HG03520 (cell line): ENCODE measurements at regions not wholly inside any gene's neighbourhood (a gene's known extent, or its start where the extent isn't known, plus 50 kb on each side); places are given as distances from the start of the nearest gene placed in this dataset.

Experiments used
- ATAC-seq: cut with Tn5 transposase; IDR thresholded peaks from one replicate; pipeline ENCODE4 v1.9.1; 2021; ENCODE audit warnings: mild to moderate bottlenecking, moderate library complexity; ENCODE audit not compliant: unreplicated experiment

DNA sequence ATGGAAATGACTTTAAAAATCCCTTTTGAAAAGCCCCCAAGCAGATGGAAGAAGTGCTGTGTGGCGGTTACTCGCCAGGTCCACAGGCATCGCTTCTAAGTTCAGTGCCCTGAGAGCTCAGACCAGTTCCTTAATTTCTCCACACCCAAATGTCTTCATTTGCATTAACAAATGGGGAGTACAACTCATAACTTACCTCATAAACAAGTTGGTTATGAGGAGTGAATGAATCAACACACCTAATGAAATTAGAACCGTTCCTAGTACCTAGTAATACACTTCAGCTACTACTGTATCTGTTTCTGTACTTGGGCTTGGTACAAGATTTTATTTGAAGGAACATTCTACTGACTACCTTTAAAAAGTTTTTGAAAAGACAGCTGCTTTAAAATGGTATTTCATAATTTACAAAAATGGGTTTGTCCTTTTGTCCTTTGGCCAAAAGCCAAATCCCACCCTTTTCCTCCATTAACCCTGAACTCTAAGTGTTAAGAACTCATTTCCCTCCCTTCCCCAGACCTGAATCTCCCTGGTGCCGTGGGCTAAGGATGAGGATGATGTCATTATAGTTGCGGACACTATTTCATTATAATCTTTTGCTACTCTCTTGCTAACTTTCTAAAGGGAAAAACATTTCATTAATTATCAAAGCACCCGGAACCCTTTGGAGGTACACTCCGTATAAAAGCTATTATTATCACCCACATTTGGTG lies 221.5 kb upstream of the CELF2 start:
- no peak for ATAC-seq

DNA sequence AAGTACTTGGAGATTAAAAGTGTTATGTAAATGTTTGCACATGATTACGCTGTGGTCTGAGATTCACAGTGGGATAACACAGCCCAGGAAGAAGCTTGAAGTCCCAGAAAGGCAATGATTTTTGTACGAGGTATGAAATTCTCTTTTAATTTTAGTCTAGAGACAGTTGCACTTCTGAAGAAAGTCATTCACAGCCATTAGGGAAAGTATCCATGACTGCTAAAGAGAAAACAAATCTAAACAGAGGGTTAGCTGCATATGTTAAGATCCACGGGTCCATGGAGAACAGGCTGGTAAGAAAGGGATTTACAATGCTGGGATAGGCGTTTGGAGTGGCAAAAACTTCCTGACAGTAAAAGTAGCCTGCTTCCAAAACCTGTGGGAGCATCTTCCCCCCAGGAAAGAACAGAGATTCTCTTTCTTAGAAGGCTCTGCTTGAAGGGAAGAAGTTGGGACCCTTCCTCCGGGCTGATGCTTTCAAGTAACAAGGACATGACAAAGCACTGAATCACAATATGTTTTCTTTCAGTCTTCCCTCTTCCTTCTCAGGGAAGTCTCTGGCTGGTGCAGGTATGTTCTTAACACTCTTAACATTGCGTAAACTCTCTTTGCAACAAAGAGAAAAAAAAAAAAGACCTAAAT lies 220.8 kb upstream of the CELF2 start:
- ATAC-seq, result no peak

DNA sequence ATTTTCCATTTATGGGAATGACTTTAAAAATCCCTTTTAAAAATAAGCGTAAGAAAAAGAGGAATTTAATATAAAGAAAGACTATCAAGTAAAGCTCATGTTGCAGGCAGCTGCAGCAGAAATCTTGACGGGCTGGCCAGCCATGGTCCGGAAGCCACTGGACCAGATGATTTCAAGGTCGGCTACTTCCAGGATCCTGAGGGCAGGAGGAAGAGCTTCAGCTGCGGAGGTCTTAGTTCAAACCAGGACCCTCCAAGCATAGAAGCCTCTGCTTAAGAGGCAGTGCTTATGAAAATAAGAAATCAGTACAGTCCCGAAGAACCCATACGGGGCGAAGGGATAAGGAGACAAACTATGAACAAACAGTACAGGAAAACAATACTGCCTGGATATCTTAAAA lies 220.2 kb upstream of the CELF2 start:
- ATAC-seq, result no peak

DNA sequence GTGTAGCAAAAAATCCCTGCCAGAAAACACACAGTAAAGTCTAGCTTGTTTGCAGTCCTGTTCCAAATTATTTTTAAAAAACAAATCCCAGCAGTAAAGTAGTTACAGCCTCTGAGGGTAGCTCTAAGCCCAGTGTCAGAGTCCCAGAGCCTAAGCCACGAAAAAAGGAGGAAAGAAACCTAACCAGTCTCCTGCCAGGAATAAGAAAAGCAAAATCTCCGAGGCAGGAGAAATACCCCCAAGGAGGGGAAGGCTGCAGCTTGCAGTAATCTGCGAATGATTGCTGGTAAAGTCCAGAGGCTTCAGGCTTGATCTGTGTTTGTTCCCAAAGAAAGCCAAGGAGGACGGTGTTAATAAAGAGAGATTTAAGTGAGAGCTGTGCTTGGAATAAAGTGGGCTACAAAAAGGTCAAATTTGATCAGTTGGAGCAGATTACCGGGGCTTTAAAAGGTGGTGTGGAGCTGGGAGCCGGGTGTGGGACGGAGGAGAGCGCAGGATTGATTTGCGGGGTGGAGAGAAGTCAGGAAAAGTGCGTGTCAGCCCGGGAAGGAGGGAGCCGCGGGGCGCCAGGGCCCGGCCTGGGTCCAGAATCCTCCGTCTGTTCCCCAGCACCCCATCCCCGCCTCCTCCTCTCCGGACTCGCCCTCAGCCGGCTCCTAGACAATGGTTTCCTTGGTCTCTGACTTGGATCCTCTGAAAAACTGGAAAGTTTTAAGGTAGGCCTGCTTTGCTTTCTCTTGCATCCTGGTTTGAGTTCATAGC lies 219.4 kb upstream of the CELF2 start:
- no peak for ATAC-seq

DNA sequence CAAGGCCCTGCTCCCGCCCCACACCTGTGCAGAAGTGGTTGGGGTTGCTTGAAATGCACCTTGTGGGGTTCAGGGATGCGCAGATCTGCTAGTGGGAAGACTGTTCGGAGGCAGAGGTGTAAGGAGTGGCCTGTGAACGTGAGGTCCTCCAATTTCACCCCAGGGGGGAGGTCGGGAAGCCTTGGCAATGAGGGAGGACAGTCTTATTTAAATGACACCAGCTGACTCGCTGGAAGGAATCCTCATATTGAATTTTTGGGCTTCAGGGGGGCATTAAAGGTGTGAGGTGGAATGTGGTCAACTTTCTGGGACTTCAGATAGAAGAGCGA lies 218.8 kb upstream of the CELF2 start:
- ATAC-seq, result no peak

DNA sequence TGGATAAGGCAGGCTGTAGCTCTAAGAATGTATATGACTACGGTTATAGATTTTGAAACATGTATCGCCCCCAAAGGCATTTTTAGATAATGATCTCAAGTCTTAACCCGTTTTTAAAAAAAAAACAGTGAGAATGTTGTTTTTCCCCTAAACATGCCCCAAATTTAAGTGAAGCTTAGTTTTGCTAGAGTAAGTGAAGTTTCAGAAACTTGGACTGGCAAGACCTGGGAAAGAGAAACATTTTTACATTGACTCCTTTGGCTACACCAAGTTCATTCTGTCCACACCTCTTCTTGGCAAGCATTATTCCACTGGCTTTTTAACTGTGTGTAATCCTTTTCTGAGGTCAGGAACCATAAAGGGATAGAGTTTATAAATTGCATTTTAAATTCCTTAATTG lies 216.7 kb upstream of the CELF2 start:
- ATAC-seq, result no peak

DNA sequence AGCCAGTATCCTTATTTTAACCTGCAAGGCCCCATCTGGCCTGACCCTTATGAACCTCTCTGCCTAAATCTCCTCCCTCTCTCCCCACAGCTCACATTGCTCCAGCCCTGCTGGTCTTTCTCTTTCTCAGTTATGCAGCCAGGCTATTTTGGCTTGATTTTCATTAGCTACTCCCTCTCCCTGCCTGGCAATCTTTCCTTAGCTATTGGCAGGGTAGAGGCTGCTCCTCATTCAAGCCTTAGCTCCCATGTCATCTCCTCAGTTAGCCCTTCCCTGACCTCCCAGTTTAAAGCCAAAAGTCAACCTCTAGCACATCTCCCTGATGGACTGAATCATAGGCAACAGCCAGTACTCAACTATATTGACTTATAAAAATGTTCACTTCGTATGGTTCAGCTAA lies 214.4 kb upstream of the CELF2 start:
- no peak for ATAC-seq

DNA sequence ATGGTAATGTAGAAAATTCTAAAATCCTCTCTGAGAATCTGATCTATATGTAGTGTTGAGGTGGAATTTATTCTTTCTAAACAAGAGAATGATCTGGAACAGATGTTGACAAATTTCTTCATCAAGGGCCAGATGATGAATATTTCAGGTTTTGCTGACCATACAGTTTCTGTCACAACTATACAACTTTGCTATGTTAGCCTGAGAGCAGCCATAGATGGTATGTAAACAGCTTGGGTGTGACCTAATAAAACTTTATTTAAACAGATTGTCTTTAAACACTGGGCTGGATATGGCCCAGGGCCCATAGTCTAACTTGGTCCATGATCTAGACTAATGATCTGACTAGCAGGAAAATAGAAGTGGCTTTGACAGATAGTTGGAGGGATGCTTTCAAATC lies 213.6 kb upstream of the CELF2 start:
- ATAC-seq, result no peak

DNA sequence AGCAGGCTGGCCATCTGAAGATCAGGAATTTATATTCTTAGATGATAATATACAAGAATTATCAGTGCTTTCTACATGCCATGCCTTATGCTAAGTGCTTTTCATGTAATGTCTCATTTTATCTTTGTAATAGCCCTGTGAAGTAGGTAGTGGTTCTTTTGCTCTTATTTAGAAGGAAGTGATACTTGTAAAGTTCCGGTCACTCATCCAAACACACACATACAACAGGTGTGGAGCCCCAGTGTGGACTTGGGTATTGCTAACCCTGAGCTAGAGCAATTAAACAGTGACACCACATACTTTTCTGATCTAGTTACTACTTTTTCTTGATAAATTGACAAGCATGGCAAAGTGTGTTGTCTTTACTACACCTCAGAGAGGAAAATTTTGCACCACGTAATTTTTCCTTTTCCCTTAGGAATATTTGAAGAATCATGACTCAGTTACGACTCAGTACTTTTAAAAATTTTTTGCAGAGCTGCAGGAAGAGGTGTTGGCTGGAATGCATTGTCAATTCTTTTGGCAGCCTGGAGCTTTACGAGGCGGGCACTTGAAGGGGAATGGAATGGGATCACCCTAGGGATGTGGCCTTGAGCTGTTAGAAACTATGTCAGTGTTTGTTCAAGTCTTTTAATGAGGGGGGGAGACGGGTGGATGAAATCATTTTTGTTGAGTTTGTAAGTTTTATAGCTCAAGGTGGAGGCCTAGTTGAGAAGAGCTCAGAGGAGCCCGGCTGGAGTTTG lies 212.5 kb upstream of the CELF2 start:
- no peak for ATAC-seq

DNA sequence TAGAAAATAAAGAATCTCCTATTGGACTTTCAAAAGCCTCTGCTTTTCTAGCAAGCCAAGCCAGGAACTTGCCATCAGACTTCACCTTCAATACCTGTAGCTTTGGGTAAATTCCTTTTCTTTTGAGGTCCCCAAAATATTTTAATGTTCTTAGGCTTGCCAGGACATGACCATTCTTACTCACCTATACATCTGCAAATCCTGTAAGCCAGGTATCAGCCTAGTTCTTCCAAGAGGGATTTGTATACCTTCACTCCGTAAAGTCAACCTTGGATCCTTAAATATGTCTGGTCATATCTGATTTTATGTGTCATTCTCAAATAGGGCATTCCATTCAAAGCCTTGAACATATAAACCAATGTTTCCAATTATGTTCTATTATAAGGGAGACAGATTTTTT lies 210.6 kb upstream of the CELF2 start:
- ATAC-seq, result no peak

DNA sequence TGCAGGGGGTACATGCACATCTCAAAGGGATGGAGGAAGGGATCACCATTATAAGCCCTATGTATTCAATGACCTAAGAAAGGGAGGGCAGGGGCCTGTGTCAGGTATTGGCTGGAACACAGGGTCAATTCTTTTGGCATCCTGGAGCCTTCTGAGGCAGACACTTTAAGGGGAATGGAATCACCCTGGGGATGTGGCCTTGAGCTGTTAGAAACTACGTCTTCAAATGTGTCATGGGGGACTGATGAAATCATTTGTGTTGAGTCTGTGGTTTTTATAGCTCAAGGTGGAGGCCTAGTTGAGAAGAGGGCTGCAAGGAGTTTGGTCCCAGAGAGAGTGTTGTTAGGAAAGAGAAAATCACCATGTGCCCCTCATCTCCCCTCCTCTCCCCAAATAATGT lies 206.1 kb upstream of the CELF2 start:
- no peak for ATAC-seq

DNA sequence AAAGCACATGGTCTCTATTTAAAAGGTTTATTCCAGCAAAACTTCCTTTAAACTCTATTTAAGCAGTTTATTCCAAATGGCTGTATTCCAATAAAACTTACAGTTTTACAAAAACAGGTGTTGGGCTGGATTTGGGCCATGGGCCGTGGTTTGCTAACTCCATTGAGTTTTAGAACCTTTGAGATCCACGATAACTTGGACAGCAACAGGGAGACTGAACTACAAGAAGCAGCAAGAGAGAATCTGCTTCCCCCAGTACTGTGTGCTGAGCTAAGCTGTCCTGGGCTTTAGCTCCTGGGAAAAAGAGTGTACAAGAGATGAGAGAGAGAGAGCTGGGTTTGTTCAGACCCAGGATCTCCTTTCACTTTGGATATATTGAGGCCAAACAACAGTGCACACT lies 204.0 kb upstream of the CELF2 start:
- ATAC-seq, result no peak

DNA sequence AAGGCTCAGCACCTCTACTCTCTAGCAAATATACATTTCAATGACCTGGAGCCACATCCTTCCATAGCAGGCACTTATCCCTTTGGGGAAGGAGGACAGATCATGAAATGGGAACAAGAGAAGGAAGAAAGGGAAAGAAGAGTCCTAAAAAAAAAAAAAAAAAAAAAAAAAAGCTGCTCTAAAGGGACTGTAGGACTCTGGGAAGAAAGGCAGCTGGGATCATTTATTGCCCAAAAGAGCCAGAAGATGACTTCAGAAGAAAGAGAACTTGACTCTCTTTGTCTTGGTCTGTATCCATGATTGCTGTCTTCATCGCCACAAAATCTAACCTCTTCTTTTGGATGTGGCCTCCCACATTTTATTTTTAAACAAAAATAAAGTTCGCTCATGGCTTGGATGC lies 203.6 kb upstream of the CELF2 start:
- no peak for ATAC-seq

DNA sequence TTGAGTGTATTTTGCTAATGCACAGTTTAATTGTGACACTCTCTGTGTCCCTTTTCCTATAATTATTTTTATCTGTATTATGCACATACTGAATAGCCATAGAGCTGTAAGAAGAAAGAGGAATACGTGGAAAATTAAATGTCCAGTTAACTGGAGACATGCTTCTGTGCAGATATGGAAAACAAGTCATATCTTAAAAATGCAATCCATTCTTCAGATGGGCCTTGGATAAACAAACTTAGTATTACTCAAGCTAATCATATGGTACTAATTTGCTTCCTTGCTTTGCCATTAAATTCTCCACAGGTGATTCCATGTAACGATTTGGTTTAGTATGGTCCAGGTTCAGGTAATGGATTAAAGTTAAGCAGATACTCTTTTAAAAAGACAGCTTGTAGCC lies 201.2 kb upstream of the CELF2 start:
- ATAC-seq, result no peak

DNA sequence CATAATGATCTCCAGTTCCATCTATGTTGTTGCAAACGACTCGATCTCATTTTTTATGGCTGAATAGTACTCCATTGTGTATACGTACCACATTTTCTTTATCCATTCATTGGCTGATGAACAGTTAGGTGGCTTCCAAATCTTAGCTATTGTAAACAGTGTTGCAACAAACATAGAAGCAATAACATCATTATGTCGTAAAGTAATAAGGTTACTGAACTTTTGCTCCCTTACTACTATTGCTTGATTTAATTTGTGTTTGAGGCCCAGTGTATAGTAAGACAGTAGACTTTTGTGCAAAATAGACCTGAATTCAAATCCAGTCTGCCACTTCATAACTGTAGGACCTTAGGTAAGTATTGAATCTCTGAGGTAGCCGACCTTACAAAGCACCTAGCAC lies 200.1 kb upstream of the CELF2 start:
- no peak for ATAC-seq

DNA sequence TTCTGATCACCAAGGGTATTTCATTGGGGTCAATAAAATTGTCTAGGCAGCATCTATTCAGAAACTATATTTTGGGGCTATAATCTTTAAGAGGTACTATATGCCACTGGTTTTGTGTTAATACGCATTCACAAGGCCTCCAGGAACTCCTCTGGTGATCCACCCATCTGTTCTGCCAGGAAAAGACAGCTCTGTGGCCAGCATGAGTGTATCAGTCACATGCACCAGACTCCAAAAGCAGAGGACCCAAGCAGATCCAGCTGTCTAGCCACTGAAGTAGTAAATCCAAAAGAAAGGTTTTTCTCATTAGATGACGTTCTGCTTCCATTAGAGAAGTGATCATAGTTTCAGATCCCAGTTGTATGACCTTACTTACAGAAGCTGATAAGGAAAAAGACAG lies 199.6 kb upstream of the CELF2 start:
- no peak for ATAC-seq

DNA sequence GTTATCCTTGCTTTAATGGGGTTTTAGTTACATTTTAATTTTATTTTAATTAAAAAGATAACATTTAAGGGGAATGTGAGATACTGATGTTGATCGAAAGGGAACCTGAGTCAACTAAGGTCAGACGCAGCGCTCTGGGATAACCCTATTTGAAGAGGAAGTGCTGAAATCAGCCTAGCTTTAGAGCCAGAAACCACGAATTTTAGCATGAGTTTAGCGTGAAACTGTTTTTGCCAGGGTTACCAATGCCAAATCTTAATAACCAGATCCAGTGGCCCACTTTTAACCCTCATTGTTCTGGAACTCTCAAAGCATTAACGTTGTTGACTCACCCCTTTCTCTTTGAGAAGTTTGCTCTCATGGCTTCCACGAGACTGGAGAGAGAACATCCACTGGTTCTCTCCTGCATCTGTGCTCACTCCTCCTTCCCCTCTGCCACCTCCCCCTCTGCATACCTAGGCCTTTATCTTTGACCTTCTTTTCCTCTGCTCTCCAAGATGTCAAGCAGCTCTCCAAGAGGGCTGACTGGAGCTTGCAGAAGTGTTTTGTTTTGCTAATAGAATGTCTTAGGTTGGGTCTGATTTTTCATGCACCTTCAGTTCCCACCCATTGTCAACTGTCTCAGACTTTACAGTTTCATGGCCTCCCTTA lies 198.3 kb upstream of the CELF2 start:
- ATAC-seq, result no peak

DNA sequence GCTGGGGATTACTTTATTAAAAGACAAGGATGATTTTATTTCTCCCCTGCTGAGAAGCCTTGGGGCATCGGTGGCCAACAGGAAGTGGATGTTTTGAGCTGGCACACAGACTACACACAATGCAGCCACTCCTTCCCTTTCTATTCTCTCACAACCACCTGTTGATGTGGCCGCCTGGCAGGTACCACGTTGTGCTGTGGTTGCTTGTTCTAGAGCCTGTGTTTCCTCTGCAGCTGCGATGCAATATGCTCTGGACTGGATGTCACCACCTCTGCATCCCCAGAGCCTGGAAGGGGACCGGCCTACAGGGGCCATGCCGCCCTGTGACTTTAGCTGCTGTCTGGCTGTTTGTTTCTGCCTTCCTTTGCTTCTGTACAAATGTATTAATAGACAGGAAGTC lies 195.7 kb upstream of the CELF2 start:
- no peak for ATAC-seq

DNA sequence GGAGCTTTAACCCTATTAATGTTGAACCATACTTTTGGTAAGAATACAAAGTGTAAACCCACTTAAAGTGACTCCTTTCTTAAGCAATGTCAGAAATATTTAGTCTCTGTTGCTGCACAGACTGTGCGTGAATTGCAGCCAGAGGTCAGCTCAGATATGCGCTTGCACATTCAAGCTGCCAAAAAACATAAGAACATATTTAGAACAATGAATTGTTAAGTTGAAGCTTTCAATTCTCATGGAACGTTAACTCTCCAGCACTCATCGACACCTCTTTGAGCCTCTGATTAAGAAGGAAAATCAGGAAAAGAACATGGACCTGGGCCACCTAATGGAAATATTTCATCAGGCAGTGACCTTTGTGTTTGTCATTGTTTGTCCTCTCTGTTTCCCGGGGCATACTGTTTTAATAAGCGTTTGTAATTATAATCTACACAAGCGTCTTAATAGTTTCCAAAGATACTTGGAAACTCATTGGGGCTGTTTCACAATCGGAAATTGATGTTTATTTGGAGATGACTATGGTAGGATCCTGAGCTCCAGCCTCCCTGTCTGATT lies 193.0 kb upstream of the CELF2 start:
- ATAC-seq, result no peak

DNA sequence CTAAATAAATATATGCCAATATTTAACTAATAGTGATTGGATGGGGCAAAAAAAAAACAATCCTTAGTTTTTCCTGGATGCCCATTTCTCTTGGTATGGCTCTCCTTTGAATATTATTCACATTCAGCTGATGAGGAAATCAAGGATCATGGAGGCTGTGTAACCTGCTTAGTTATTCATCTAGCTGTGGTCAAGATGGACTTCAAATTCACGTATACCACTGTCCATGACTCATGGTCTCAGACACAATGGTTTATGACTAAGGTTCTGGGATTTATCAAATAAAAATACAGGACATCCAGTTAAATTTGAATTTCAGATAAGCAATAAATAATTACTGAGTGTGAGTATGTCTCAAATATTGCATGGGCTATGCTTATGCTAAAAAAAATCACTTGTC lies 191.5 kb upstream of the CELF2 start:
- ATAC-seq, result no peak

DNA sequence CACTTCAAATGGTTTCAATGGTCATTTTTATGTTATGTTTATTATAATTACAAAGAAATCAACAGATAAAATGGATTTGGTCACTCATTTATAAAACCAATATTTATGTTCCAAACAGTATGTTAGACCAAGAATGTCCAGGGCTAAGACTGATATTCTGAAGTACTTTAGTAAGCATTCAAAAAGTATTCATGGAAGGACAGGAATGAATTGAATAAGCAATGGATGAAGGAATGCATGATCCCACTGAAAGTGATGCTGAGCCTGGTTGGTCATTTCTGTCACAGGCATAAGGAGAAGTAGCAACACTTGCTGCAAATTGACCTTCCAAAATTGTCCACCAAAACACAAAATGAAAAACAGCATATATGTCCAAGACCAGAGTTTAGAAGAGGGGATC lies 189.0 kb upstream of the CELF2 start:
- no peak for ATAC-seq
